HG03108 (cell line): ENCODE measurements at regions not wholly inside any gene's neighbourhood (a gene's known extent, or its start where the extent isn't known, plus 50 kb on each side); places are given as distances from the start of the nearest gene placed in this dataset.

Experiments used
- ATAC-seq: cut with Tn5 transposase; IDR thresholded peaks from one replicate; pipeline ENCODE4 v1.9.1; 2021; ENCODE audit warnings: moderate library complexity; ENCODE audit not compliant: unreplicated experiment

DNA sequence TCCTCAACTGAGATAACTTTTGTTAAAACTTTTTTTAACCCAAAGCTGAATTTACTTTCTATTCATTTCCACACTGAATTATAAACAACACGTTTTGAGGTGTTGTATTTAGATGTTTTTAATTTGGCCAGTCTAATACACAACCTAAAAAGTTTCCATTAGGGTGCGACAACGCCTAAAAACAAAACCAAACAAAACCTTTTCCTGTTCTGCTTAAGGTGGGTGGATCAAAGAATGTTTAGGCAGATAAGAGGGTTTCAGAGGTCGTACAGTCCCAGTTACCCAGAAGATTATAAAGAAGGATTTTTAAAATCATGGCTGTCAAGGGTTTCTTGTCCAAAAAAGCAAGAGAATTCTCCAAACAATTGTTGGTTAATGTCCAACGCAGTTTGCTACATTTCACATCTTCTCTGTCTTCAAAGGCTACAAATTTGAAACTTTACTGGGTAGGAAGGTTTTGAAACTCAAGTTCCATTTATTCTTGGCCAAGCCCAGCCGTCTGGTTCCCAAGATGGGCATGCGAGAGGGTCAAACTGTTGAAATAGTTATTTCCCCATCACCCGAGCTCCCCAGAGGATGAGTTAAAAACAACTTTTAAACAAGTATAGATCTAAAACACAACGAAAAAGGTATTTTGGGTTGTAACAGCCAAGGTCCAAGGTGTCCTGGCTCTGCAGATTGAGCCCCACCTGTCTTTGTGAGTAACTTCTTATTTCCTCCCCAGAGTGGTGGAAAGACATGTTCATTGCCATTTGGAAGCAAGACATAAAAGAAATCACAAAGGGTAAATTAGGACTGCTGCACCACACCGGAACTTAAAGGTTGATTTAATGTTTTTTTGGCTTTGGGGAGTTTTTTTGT, 122.8 kb upstream of the MAP3K1 start:
- no peak for ATAC-seq

DNA sequence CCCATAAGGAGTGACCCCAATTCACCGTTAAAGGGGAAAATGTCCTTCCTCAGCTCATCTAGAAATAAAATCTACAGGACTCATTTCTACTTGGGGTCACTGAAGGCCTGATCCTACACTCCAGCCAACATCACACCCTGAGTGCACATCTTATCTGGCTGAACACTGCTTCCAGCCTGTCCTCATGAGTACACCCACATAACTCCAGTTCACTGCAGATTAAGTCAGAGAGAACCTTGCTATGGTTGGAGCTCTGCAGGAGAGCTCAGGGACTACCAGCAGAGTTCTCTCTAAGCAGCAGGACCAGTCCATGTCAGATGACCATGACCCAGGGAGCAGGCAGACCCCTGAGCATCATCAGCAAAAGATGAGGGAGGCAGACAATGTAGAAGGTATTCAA, 126.9 kb upstream of the MAP3K1 start:
- ATAC-seq: no peak

DNA sequence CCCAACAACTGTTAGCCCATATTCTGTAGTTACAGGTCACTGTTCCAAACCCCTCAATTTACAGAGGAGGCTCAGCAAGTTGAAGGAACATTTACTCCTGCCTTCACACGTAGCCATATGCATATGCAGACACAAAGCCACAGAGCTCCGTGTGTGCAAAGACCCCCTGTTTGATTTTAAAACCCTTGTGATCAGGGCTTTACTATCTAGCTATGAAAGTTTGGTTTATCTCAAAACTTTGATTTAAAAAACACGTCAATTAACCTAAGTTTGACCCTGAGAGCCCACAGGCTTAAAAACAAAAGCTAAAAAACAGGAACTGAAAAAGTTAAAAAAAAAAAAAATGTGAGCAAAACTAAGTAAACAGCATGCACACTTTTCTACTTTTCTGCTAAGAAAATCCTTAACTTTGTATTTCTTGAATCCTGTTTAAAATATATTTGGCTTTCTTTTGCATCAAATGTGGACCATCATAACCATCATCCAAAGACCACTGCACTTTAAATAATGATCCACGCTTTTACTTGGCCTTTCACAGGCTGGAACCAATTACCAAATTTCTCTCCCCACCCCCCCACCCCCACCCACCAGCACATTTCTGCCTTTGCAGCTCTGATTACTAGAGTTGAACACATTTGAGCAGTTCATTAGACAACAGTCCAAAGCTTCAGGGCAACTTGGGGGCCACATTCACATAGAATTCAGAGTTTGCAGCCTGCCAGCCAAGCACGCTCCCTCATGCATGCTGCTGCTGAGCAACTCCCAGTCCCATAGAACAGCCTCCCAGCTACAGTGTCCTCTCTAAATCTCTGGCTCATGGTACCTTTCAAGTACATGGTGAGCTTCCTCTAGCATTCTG, 128.8 kb upstream of the MAP3K1 start:
- no peak for ATAC-seq

DNA sequence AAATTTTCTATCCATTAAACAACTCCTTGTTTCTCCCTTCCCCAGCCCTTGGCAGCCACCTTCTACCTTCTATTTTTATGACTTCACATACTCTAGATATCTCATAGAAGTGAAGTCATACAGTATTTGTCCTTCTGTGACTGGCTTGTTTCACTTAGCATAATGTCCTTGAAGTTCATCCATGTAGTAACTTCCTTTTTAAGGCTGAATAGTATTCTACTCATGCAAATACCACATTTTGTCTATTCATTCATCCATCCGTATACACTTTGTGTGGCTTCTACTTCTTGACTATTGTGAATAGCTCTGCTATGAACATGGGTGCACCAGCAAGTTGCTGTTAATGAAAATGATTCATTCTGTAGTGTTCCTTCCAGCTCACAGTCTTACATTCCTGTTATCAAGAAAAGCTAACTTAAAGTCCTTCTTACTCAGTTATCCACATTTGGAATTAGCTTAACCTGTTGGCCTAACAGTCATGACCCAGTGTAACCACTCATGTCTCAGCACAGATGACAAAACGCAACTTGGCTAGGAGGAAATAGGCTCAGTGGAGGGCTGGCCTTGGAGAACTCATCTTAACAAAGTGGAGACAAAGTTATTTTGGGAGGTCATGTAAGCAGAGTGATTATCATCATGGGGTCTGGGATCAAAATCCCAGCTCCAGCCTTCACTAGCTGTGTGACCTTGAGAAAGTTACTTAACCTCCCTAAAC, 129.7 kb upstream of the MAP3K1 start:
- ATAC-seq: no peak

DNA sequence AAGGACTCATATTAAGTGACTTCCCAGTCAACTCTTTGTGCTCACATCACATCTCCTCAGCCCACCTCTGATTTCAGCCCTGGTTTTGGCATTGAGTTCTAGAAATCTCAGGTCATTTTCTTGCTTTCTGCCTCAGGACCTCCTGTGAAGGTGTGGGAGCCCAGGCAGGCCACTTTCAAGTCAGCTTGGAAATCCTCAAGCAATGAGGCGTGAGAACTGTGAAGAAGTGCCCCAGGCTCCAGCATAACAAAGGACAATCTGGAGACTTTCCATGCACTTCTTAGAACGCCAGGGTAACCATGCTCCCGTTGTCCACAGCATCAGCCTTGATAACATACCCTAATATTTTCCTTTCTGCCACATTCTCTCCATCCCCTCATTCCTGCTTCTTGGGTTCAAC, 131.2 kb upstream of the MAP3K1 start:
- ATAC-seq: no peak

DNA sequence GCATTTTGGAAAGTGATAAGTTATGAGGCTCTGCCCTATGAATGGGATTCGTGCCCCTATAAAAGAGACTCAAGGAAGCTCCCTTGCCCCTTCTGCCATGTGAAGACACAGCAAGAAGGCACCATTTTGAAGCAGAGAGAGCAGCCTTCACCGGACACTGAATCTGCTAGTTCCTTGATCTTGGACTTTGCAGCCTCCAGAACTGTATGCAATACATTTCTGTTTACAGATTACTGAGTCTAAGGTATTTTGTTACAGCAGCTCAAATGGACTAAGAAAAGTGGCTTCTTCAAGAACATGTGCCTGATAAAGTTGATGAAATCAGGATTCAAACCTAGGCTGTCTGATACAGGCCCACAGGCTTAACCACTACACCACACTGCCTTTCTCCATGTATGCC, 131.6 kb upstream of the MAP3K1 start:
- no peak for ATAC-seq

DNA sequence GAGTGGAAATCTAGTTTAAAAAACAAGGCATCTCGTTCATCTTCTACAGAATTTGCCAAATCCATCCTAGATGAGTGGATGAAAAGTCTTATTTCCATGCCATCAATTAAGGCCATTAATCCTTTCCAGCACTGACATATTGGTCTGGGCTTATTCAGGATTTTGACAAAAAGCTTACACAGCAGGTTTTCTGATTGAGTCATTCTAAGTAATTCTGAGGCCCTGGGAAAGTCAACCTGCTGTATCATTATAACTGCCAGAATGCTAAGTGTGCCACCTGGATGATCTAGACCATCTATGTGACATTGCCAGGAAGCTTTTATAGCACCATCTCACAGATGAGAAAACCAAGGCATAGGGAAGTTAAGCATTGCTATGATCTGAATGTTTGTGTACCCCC, 132.1 kb upstream of the MAP3K1 start:
- ATAC-seq: no peak

DNA sequence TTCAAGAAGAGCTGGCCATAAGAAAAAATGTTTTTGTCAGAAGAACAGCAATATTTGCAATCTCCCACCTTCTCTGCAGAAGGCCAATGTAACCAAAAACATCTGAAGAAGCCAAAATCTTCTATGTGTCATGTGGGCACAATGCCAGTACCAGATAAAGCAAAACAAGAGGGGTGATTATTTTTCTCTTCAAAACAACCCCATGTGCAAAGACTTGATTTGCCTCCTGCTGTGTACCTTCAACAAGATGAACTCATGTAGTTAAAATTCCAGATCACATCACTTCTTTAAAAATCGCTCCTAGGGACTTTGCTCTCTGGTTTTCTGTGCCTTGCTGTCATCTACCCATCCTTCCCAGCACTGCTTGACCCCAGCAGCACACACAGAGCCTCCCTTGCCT, 134.0 kb upstream of the MAP3K1 start:
- no peak for ATAC-seq

DNA sequence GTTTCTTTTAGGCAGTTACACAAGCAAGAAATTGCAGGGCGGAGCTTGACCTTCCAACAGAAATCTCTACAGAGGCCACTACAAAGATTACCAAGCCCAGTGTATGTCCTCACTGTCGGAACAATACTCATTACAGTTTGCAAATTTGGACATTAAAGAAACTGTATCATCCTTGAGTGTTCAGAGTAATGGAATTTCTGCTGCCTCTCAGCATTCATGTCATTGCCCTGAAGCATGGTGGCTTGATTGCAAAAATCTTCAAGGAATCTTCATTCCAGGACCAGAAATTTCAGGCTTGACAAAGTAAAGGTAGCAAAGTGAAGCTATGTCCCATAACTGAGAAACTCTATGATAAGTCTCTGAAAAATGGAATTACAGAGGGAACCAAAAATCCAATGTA, 134.6 kb upstream of the MAP3K1 start:
- no peak for ATAC-seq

DNA sequence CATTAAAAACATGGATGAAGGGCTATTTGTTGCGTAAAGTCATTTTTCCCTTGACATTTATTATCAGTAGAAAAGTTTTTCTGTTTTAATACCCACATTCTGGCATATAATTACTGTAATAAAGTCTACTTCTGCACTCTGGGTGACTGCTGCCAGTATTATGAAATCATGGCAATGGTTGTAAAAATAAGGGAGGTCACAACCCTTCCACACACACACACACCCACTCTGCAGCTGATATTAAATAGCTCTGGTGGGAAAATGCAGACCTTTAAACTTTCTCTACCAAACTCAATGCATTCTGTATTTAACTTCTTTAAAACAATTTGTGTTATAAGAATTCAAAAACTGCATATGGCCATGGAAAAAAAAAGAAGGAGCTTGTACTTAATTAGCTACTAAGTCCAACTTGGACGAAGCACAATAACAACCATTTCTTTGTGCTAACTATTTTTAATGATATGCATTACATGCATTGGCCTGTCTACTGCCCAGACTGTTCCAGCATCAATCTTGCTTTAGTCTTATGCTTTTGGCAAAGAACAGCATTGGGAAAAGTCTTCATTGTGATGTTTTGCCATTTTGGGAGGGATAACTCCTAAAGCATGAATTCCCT, 137.6 kb upstream of the MAP3K1 start:
- ATAC-seq: no peak

DNA sequence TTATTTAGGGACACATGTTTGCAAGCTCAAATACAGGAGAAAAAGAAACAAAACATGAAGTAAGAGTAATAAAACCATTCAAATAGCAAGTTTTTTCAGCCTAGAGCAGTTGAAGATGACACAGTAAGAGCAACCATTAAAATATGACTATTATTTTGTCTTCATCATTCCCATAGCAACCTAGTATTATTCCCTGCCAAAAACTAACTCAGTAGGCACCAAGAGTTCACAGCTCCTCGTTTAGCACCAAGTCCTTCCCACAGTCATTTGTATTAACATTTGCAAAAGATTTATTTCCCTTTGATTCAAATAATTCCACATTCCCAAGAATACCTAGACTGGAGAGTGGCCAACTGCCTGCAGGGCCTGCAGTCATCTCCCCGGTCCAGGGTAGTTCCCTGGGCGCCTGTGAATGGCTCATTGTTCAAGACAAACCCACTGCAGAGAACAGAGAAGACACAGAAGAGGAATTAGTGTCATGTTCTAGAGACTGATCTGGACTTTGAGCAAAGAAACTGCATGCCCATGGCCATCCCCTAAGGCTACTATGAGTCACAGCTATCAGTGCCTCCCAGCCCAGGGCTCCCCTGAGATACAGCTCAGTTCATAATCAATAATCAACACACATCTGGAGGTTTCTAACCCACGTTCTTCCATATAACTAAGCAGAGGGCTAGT, 139.1 kb upstream of the MAP3K1 start:
- ATAC-seq: peak; percentile 65

DNA sequence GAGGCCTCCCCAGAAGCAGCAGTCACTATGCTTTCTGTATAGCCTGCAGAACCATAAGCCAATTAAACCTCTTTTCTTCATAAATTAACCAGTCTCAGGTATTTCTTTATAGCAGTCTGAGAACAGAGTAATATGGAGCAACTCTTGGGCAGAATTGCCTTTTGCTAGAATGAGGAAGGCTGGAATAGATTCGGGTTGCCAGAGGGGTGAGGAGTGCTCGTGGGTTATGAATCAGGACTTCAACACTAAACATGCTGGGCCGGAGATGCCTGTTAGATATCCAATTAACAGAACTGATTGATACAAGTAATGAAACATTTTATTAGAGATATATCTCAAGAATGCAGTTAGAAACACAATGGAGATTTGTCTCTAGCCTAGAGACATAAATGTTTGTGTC, 140.9 kb upstream of the MAP3K1 start:
- ATAC-seq: no peak

DNA sequence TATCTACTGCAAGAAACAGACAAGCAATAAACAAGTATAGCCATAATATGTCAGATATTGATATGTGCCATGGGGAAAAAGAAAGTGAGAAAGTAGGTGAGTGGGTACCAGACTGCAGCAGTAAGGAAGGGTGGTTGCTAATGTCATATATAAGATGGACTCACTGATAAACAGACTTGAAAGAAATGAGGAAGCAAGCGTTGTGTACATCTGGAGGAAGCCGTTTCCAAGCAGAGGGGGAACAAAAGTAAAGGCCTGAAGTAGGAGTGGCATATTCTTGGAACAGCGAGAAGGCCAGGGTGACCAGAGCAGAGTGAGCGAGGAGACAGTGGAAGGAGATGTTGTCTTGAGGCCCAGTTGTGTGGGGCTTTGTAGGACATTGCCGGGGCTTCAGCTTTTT, 142.2 kb upstream of the MAP3K1 start:
- ATAC-seq: no peak

DNA sequence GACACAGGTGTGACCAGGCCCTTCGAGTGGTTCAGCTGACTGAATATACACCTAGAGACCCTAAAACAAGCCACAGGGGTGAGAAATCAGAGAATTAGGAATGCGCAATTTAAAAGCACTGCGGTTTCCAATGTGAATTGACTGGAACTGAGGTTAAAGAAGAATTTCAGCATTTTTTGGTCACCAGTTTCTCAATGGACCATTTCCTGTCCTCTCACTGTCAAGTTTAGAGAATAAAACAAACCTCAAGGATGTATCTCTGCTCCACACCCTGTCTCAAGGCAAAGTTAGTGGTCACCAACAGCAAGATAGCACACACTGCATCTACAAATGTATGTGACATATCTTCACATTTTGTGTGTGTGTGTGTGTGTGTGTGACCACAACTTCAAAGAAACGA, 143.8 kb upstream of the MAP3K1 start:
- no peak for ATAC-seq

DNA sequence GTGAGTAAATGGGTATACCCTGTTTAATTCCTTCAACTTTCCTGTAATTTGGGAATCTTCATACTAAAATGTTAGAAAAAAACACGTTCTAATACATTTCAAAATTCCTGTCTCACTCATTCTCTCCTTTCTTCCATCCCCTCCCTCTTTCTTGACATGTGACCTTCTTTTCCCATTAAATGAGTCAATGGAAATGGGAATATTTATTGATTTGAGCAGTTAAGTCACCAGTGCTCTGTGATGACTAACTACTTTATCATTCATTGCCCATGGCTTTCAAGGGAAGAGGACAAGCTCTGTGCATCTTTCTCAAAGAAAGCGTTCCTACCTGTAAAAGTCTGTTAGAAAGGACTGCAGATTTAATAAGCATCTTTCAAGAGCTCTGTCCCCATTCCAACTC, 144.4 kb upstream of the MAP3K1 start:
- ATAC-seq: no peak

DNA sequence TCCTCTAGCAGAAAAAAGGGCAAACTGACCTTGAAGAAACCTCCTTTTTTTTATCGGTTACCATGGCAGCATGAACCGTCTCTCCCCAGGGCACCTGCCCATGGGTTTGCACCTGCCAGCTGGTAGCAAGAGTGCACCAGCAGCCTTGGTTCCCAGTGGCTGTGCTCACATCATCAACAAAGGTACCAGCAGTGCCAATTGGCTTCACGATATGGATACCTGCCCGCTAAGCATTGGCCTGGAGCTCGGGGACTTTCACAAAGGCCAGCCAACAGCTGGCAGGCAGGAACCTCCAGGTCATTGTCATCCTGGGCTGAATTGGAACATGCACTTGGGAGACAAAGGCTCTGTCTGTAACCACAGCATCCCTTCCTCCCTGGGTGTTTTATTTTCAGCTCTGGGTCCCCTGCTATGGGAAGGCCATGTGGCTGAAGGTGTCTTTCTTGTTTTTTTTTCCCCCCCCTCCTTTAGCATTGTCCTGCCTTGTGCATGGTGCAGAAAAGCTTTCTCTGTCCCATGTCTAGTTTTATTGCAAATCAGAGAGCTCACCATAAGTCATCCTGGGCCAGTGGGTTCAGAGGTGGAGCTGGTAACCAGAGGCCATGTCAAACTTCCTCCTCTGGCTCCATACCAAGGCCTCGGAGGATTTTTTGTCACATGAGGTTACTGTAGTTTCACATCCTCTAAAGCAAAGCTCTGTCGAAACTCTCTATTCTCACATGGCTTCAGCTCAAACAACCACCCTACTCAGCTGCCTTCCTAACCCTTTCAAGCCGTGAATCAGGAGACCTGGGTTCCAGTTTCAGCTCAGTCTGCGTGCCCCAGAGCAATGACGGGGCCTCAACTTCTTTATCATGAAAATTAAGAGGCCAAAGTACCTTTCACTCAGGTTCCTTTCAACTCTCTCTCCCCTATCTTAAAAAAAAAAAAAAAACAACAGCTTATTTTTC, 145.5 kb upstream of the MAP3K1 start:
- ATAC-seq: peak; percentile 95

DNA sequence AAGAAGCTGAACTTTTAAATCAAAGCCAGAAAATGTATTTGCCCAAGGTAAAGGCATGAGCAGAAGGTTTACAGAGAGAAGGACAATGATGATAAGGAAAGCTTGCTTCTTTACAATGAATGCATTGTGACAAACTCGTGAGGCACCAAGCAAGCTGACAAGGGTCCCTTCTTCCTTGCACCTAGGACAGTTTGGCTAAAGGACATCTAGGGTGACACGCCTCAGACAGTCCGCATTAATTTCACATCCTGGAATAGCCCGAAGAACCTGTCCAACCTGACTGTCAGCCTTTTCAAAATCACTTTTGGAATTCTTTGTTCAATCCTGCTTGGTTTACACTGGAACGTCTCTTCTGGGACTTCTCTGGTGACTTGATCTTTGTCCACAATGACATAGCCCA, 146.4 kb upstream of the MAP3K1 start:
- no peak for ATAC-seq

DNA sequence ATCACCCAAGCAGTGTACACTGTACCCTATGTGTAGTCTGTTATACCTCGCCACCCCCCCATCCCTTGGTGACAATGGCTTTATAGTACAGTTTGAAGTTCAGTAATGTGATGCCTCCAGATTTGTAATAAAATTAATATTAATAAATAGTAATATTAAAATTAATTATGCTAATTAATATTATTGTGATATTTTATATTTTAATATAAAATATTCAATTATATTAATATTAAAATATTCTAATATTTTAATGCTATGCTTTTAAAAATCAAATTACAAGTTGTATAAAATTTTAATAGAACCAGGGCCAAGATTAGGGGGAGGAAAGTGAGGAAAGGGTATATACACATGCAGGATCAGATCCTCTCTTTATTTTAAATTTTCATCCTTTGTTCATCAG, 147.7 kb upstream of the MAP3K1 start:
- no peak for ATAC-seq

DNA sequence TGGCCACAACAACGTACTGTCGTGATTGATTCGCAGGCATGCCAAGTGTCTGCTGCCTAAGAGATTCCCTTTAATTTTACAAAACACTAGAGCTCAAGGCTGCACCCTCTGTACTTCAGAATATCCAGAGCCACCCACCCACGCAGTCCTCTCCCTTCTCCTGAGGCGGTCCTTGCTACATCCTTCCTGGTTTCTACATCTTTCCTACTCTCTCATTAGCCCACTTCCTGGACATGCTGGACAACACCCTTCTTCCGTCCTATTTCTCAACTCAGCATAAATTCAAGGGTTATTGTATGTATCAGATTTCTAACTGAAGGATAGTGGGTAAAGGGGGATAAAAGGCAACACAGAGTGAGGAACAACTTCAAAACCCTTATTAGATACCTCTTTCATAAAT, 148.4 kb upstream of the MAP3K1 start:
- no peak for ATAC-seq
